Panc1 (cell line): ENCODE measurements at regions not wholly inside any gene's neighbourhood (a gene's known extent, or its start where the extent isn't known, plus 50 kb on each side); places are given as distances from the start of the nearest gene placed in this dataset.

Experiments used
- ATAC-seq: fragments of 200-7000 bp; cut with Tn5 transposase; 2 replicates; pipeline ENCODE4 v1.9.1; 2020; ENCODE audit warnings: mild to moderate bottlenecking, moderate library complexity
- BruUV-seq: library from RNA; stranded (reverse); fragments of 400-500 nt; replicated peaks from 2 replicates; lab custom pipeline; 2021; lab: Mats Ljungman, UMichigan
- CTCF ChIA-PET: fragments of 300-600 bp; sonication (Branson Sonifier 250); formaldehyde crosslinking; loops from one replicate; lab custom pipeline; 2022; ENCODE audit warnings: antibody characterized with exemption; lab: Charles Lee
- POLR2A ChIA-PET: fragments of 300-600 bp; sonication (Branson Sonifier 250); formaldehyde crosslinking; loops from one replicate; lab custom pipeline; 2022; ENCODE audit warnings: antibody characterized with exemption; lab: Charles Lee
- DNase-seq: peaks from one replicate; pipeline ENCODE4 v3.0.0-alpha.2; 2010; ENCODE audit warnings: low read depth, low spot score
- H3K27ac ChIP-seq: 2 replicates; pipeline ENCODE4 v1.5.1; 2011; ENCODE audit warnings: mild to moderate bottlenecking, low read length, inconsistent platforms
- H3K27me3 ChIP-seq: fragments of 200-500 bp; sonication (Bioruptor generic); 2 replicates; pipeline ENCODE4 v1.6.0; 2014; ENCODE audit warnings: low read length, inconsistent platforms; ENCODE audit not compliant: control insufficient read depth, insufficient read depth
- H3K36me3 ChIP-seq: fragments of 200-500 bp; sonication (Bioruptor generic); 2 replicates; pipeline ENCODE4 v1.5.1; 2014; ENCODE audit warnings: inconsistent platforms, mild to moderate bottlenecking, low read length, moderate library complexity; ENCODE audit not compliant: control insufficient read depth, insufficient read depth
- H3K4me1 ChIP-seq: 2 replicates; pipeline ENCODE4 v1.5.1; 2011; ENCODE audit warnings: inconsistent platforms, mild to moderate bottlenecking, low read length, moderate library complexity; ENCODE audit not compliant: control insufficient read depth, insufficient read depth
- H3K4me3 ChIP-seq, 2 experiments: 2 replicates each; pipeline ENCODE4 v1.5.1; 2011 to 2012; ENCODE audit warnings: low read depth in 2 of 2, low read length in 2 of 2, mild to moderate bottlenecking in 2 of 2, inconsistent platforms in 1 of 2, moderate library complexity in 1 of 2
- H3K9me3 ChIP-seq: fragments of 200-500 bp; sonication (Bioruptor generic); 2 replicates; pipeline ENCODE4 v1.5.1; 2014; ENCODE audit warnings: low read depth, mild to moderate bottlenecking, inconsistent platforms, low read length, moderate library complexity; ENCODE audit not compliant: control insufficient read depth, insufficient read depth
- CTCF ChIP-seq: fragments of 450-650 bp; IDR thresholded peaks from 2 replicates; pipeline ENCODE4 v1.5.1; 2017; ENCODE audit warnings: mild to moderate bottlenecking
- POLR2AphosphoS5 ChIP-seq: IDR thresholded peaks from 2 replicates; pipeline ENCODE4 v1.6.1; 2012; ENCODE audit warnings: mild to moderate bottlenecking, low read depth, low read length, moderate library complexity
- REST ChIP-seq, 2 experiments: IDR thresholded peaks; 2 replicates each; pipeline ENCODE4 v1.6.1; 2011 to 2012; ENCODE audit warnings: low read depth in 2 of 2, control low read depth in 1 of 2, low read length in 1 of 2, mild to moderate bottlenecking in 1 of 2, moderate library complexity in 1 of 2; ENCODE audit not compliant: insufficient read depth in 1 of 2
- SIN3A ChIP-seq: IDR thresholded peaks from 2 replicates; pipeline ENCODE4 v1.6.1; 2012; ENCODE audit warnings: low read depth, mild to moderate bottlenecking, low read length, moderate library complexity, borderline replicate concordance; ENCODE audit not compliant: insufficient read depth
- TCF7L2 ChIP-seq: IDR thresholded peaks from 2 replicates; pipeline ENCODE4 v1.6.1; 2011; ENCODE audit warnings: mild to moderate bottlenecking, low read depth, low read length, inconsistent platforms
- in situ Hi-C: cut with HindIII; loops from 2 replicates; pipeline ENCODE4 v1.10.0; 2016; ENCODE audit warnings: low sequenced_read_pairs, low pct_unique_long_range_greater_than_20kb
- intact Hi-C: fragments of 100-400 bp; cut with micrococcal nuclease; formaldehyde crosslinking; loops from one replicate; pipeline ENCODE4 v1.10.0; 2022; ENCODE audit not compliant: unreplicated experiment

- Histone ChIP-seq H3K9me3 (no peaks in the 10 kb centered on the region), H3K27me3 (no peaks in the 10 kb centered on the region), H3K4me3 (no peak overlapping the region), H3K36me3 (no peaks in the 10 kb centered on the region), H3K4me1 (no peaks in the 10 kb centered on the region), H3K27ac (no peak overlapping the region)
- CTCF ChIA-PET: no interaction called here
- DNase-seq (no peak), ATAC-seq (no peak)
- in situ Hi-C loops (no loop called here), intact Hi-C loops (no loop called here)
- POLR2A ChIA-PET: no interaction called here
- BruUV-seq: no TSS peak
- no peak for TF ChIP-seq REST (IDR thresholded peaks at IDR 0.05; ENCODE audit: insufficient read depth in 1 of 2, low read depth in 2 of 2, low read length in 1 of 2)
- no peak for TF ChIP-seq CTCF
- no peak for TF ChIP-seq SIN3A
- no peak for TF ChIP-seq TCF7L2
- TF ChIP-seq POLR2AphosphoS5: no peak
These were observed 493.8 kb downstream of the RPS29 start for GRCh38 chr14:49092345-49092744.

GRCh38 chr14:49089107-49089506 lies 497.1 kb downstream of the RPS29 start:
- POLR2A ChIA-PET: no interaction called here
- TF ChIP-seq CTCF: no peak
- no peak for TF ChIP-seq SIN3A
- no peak for TF ChIP-seq TCF7L2
- TF ChIP-seq REST (IDR thresholded peaks at IDR 0.05; ENCODE audit: insufficient read depth in 1 of 2, low read depth in 2 of 2, low read length in 1 of 2): no peak
- TF ChIP-seq POLR2AphosphoS5: no peak
- Histone ChIP-seq H3K36me3 (no peaks in the 10 kb centered on the region), H3K4me1 (no peaks in the 10 kb centered on the region), H3K4me3 (no peak overlapping the region), H3K27me3 (no peaks in the 10 kb centered on the region), H3K9me3 (no peaks in the 10 kb centered on the region), H3K27ac (no peak overlapping the region)
- in situ Hi-C loops: no loop called here
- intact Hi-C loops: no loop called here
- no peak for DNase-seq
- CTCF ChIA-PET: no interaction called here
- no peak for ATAC-seq
- BruUV-seq: no TSS peak
